Caco-2 (cell line): ENCODE measurements at regions not wholly inside any gene's neighbourhood (a gene's known extent, or its start where the extent isn't known, plus 50 kb on each side); places are given as distances from the start of the nearest gene placed in this dataset.

Source experiments
- BruUV-seq: library from RNA; stranded (reverse); fragments of 400-500 nt; replicated peaks from 2 replicates; lab custom pipeline; 2021; lab: Mats Ljungman, UMichigan
- CTCF ChIA-PET: fragments of 300-600 bp; sonication (Branson Sonifier 250); formaldehyde crosslinking; loops from one replicate; lab custom pipeline; 2022; ENCODE audit warnings: antibody characterized with exemption; lab: Charles Lee
- POLR2A ChIA-PET: fragments of 300-600 bp; sonication (Branson Sonifier 250); formaldehyde crosslinking; loops from one replicate; lab custom pipeline; 2022; ENCODE audit warnings: antibody characterized with exemption; lab: Charles Lee
- DNase-seq, 2 experiments: peaks; one replicate each; pipeline versions ENCODE4 v3.0.0 to v3.0.0-alpha.2; 2020 to 2022
- H3K27me3 ChIP-seq: replicated peaks from 2 replicates; pipeline ENCODE4 v1.6.0; 2011; ENCODE audit warnings: low read length; ENCODE audit not compliant: control insufficient read depth, insufficient read depth
- H3K36me3 ChIP-seq: 2 replicates; pipeline ENCODE4 v1.5.1; 2011; ENCODE audit warnings: low read length; ENCODE audit not compliant: control insufficient read depth, insufficient read depth
- H3K4me1 ChIP-seq: fragments of 250-450 bp; sonication (Bioruptor Pico); 2 replicates; pipeline ENCODE4 v1.5.1; 2020; ENCODE audit warnings: mild to moderate bottlenecking
- H3K4me3 ChIP-seq: 2 replicates; pipeline ENCODE4 v1.5.1; 2011; ENCODE audit warnings: low read depth, mild to moderate bottlenecking, control low read depth, low read length
- H3K9me3 ChIP-seq: fragments of 250-450 bp; sonication (Bioruptor Pico); 2 replicates; pipeline ENCODE4 v1.5.1; 2020; ENCODE audit warnings: mild to moderate bottlenecking, moderate library complexity
- H3K27ac Mint-ChIP-seq: one replicate; pipeline ENCODE4 v1.8.0; 2022; ENCODE audit warnings: mixed read lengths; ENCODE audit not compliant: unreplicated experiment
- H3K27me3 Mint-ChIP-seq: one replicate; pipeline ENCODE4 v1.8.0; 2022; ENCODE audit warnings: mixed read lengths; ENCODE audit not compliant: insufficient read depth, unreplicated experiment
- H3K36me3 Mint-ChIP-seq: one replicate; pipeline ENCODE4 v1.8.0; 2022; ENCODE audit warnings: mild to moderate bottlenecking, mixed read lengths; ENCODE audit not compliant: insufficient read depth, unreplicated experiment
- H3K4me1 Mint-ChIP-seq: one replicate; pipeline ENCODE4 v1.8.0; 2022; ENCODE audit warnings: low read depth, mixed read lengths; ENCODE audit not compliant: unreplicated experiment
- H3K4me3 Mint-ChIP-seq: one replicate; pipeline ENCODE4 v1.8.0; 2022; ENCODE audit warnings: mild to moderate bottlenecking, moderate library complexity, mixed read lengths; ENCODE audit not compliant: unreplicated experiment
- H3K9me3 Mint-ChIP-seq: one replicate; pipeline ENCODE4 v1.8.0; 2022; ENCODE audit warnings: mixed read lengths; ENCODE audit not compliant: unreplicated experiment
- CTCF ChIP-seq, 2 experiments: fragments of 200-600 bp in 1 of 2; IDR thresholded peaks; 1 replicate in 1 of 2; 2 replicates in 1 of 2; pipeline versions ENCODE4 v1.5.1 to v1.8.0; 2011 to 2022; ENCODE audit warnings: antibody characterized with exemption in 1 of 2, control low read depth in 1 of 2, inconsistent platforms in 1 of 2, low read depth in 1 of 2, low read length in 1 of 2, mild to moderate bottlenecking in 1 of 2, moderate library complexity in 1 of 2; ENCODE audit not compliant: insufficient read depth in 1 of 2, severe bottlenecking in 1 of 2, unreplicated experiment in 1 of 2
- intact Hi-C: fragments of 100-400 bp; cut with micrococcal nuclease; formaldehyde crosslinking; loops from one replicate; pipeline ENCODE4 v1.10.0; 2022; ENCODE audit not compliant: unreplicated experiment

- no peak for TF ChIP-seq CTCF (IDR thresholded peaks at IDR 0.05; ENCODE audit: insufficient read depth in 1 of 2, low read depth in 1 of 2, low read length in 1 of 2, severe bottlenecking in 1 of 2, unreplicated experiment in 1 of 2)
- Mint-ChIP-seq H3K27ac (no peak overlapping the region), H3K9me3 (no peaks in the 10 kb centered on the region), H3K4me3 (no peak overlapping the region), H3K4me1 (no peaks in the 10 kb centered on the region), H3K27me3 (no peaks in the 10 kb centered on the region), H3K36me3 (no peaks in the 10 kb centered on the region)
- POLR2A ChIA-PET = no interaction called here
- Histone ChIP-seq H3K4me3 (no peak overlapping the region), H3K9me3 (no peaks in the 10 kb centered on the region), H3K36me3 (no peaks in the 10 kb centered on the region), H3K4me1 (no peaks in the 10 kb centered on the region), H3K27me3 (no peaks in the 10 kb centered on the region)
- DNase-seq = no peak
- intact Hi-C loops = no loop called here
- no TSS peak for BruUV-seq
- CTCF ChIA-PET = no interaction called here
These were observed 286.8 kb downstream of the HACE1 start for GRCh38 chr6:104572901-104573300.

- no peak overlapping the region for H3K4me3 Mint-ChIP-seq
- Histone ChIP-seq H3K27me3 (no peaks in the 10 kb centered on the region), H3K36me3 (no peaks in the 10 kb centered on the region), H3K9me3 (no peaks in the 10 kb centered on the region), H3K4me3 (no peak overlapping the region), H3K4me1 (no peaks in the 10 kb centered on the region)
- intact Hi-C loops = no loop called here
- H3K4me1 Mint-ChIP-seq = peaks cover 4% of the 10 kb centered on the region
- no TSS peak for BruUV-seq
- CTCF ChIA-PET = no interaction called here
- H3K27me3 Mint-ChIP-seq = no peaks in the 10 kb centered on the region
- DNase-seq = no peak
- H3K27ac Mint-ChIP-seq = no peak overlapping the region
- no peak for TF ChIP-seq CTCF (IDR thresholded peaks at IDR 0.05; ENCODE audit: insufficient read depth in 1 of 2, low read depth in 1 of 2, low read length in 1 of 2, severe bottlenecking in 1 of 2, unreplicated experiment in 1 of 2)
- POLR2A ChIA-PET = no interaction called here
- no peaks in the 10 kb centered on the region for H3K9me3 Mint-ChIP-seq
- no peaks in the 10 kb centered on the region for H3K36me3 Mint-ChIP-seq
These were observed 293.3 kb downstream of the HACE1 start for GRCh38 chr6:104566411-104566810.

- no peaks in the 10 kb centered on the region for H3K4me1 ChIP-seq
- ChIA-PET POLR2A (no interaction called here), CTCF (no interaction called here)
- Mint-ChIP-seq H3K27ac (no peak overlapping the region), H3K27me3 (no peaks in the 10 kb centered on the region), H3K4me1 (peaks cover 4% of the 10 kb centered on the region), H3K4me3 (no peak overlapping the region), H3K36me3 (no peaks in the 10 kb centered on the region), H3K9me3 (no peaks in the 10 kb centered on the region)
- no peak for DNase-seq
- no peaks in the 10 kb centered on the region for H3K27me3 ChIP-seq
- no TSS peak for BruUV-seq
- H3K36me3 ChIP-seq = no peaks in the 10 kb centered on the region
- no peak overlapping the region for H3K4me3 ChIP-seq
- intact Hi-C loops = no loop called here
- no peaks in the 10 kb centered on the region for H3K9me3 ChIP-seq
- TF ChIP-seq CTCF (IDR thresholded peaks at IDR 0.05; ENCODE audit: insufficient read depth in 1 of 2, low read depth in 1 of 2, low read length in 1 of 2, severe bottlenecking in 1 of 2, unreplicated experiment in 1 of 2) = no peak
These were observed 296.4 kb downstream of the HACE1 start for GRCh38 chr6:104563306-104563705.
